GM12865 (cell line): ENCODE measurements at regions not wholly inside any gene's neighbourhood (a gene's known extent, or its start where the extent isn't known, plus 50 kb on each side); places are given as distances from the start of the nearest gene placed in this dataset.
"Not testable (repeated sequence)": the region's sequence is repeated elsewhere in the genome, so short reads cannot be mapped to it uniquely, and the experiment has no call there.

Experiments used
- DNase-seq: peaks from one replicate; pipeline ENCODE4 v3.0.0; 2010; ENCODE audit warnings: low read depth
- H3K4me3 ChIP-seq: 2 replicates; pipeline ENCODE4 v1.5.1; 2011; ENCODE audit warnings: mild to moderate bottlenecking, low read depth, low read length, control low read depth
- CTCF ChIP-seq: IDR thresholded peaks from 2 replicates; pipeline ENCODE4 v1.5.1; 2011; ENCODE audit warnings: low read length, control low read depth, low read depth, inconsistent platforms; ENCODE audit not compliant: insufficient read depth; ENCODE audit errors: missing control alignments

- no peak for DNase-seq
- no peak overlapping the region for H3K4me3 ChIP-seq
- TF ChIP-seq CTCF: no peak
Measured at GRCh38 chr3:177381070-177381469, 183.8 kb upstream of the TBL1XR1 start.

- no peak for TF ChIP-seq CTCF
- no peak for DNase-seq
- no peak overlapping the region for H3K4me3 ChIP-seq
Measured at GRCh38 chr3:177382944-177383343, 185.7 kb upstream of the TBL1XR1 start.

- no peak for TF ChIP-seq CTCF
- no peak overlapping the region for H3K4me3 ChIP-seq
- no peak for DNase-seq
Measured at GRCh38 chr3:177385186-177385585, 187.9 kb upstream of the TBL1XR1 start.

- no peak for TF ChIP-seq CTCF
- H3K4me3 ChIP-seq: no peak overlapping the region
- DNase-seq: no peak
Measured at GRCh38 chr3:177385831-177386301, 188.6 kb upstream of the TBL1XR1 start.

- no peak for TF ChIP-seq CTCF
- H3K4me3 ChIP-seq: no peak overlapping the region
- no peak for DNase-seq
Measured at GRCh38 chr3:177388209-177388608, 190.9 kb upstream of the TBL1XR1 start.

GRCh38 chr3:177394231-177395024 lies 197.1 kb upstream of the TBL1XR1 start:
- not testable (repeated sequence) for H3K4me3 ChIP-seq

GRCh38 chr3:177396733-177397132 lies 199.5 kb upstream of the TBL1XR1 start:
- TF ChIP-seq CTCF: no peak
- no peak for DNase-seq
- H3K4me3 ChIP-seq: no peak overlapping the region

More at GRCh38 chr3:177394231-177395024, 197.1 kb upstream of the TBL1XR1 start:
- not testable (repeated sequence) for DNase-seq
